H1 (cell line): ENCODE measurements at regions not wholly inside any gene's neighbourhood (a gene's known extent, or its start where the extent isn't known, plus 50 kb on each side); places are given as distances from the start of the nearest gene placed in this dataset.

Experiments used
- CTCF ChIA-PET: fragments of 300-600 bp; sonication (Branson Sonifier 250); formaldehyde crosslinking; loops from one replicate; lab custom pipeline; 2021; ENCODE audit not compliant: partially characterized antibody; lab: Charles Lee
- POLR2A ChIA-PET: fragments of 300-600 bp; sonication (Branson Sonifier 250); formaldehyde crosslinking; loops from one replicate; lab custom pipeline; 2021; ENCODE audit warnings: inconsistent platforms; ENCODE audit not compliant: partially characterized antibody; lab: Charles Lee
- DNase-seq, 2 experiments: peaks; one replicate each; pipeline versions ENCODE4 v3.0.0 to v3.0.0-alpha.2; 2010 to 2022; ENCODE audit warnings: low spot score in 2 of 2, low read depth in 1 of 2, mixed read lengths in 1 of 2
- FAIRE-seq: peaks from 2 replicates; lab custom pipeline; 2011; peaks lifted over from hg19 to GRCh38; lab: Jason Lieb, UNC
- H2AFZ ChIP-seq: 2 replicates; pipeline ENCODE4 v1.8.1; 2012; ENCODE audit warnings: low read length, inconsistent platforms
- H2AK5ac ChIP-seq: 2 replicates; pipeline ENCODE4 v1.6.1; 2013; ENCODE audit warnings: low read depth, low read length
- H2BK120ac ChIP-seq: replicated peaks from 2 replicates; pipeline ENCODE3; 2013; ENCODE audit warnings: low read depth, low read length, inconsistent platforms
- H2BK12ac ChIP-seq: 2 replicates; pipeline ENCODE4 v1.6.1; 2013; ENCODE audit warnings: low read depth, low read length
- H2BK15ac ChIP-seq: 2 replicates; pipeline ENCODE4 v1.6.1; 2013; ENCODE audit warnings: low read length
- H2BK20ac ChIP-seq: 2 replicates; pipeline ENCODE4 v1.6.1; 2013; ENCODE audit warnings: low read length
- H2BK5ac ChIP-seq: 2 replicates; pipeline ENCODE4 v1.6.1; 2013; ENCODE audit warnings: low read depth, low read length
- H3K14ac ChIP-seq: 2 replicates; pipeline ENCODE4 v1.6.1; 2013; ENCODE audit warnings: inconsistent platforms; ENCODE audit not compliant: insufficient read length
- H3K18ac ChIP-seq: 2 replicates; pipeline ENCODE4 v1.6.1; 2013; ENCODE audit warnings: low read length; ENCODE audit errors: extremely low read depth
- H3K23ac ChIP-seq: 2 replicates; pipeline ENCODE4 v1.6.1; 2013; ENCODE audit warnings: inconsistent platforms; ENCODE audit not compliant: insufficient read length
- H3K23me2 ChIP-seq: 2 replicates; pipeline ENCODE4 v1.6.1; 2013; ENCODE audit warnings: low read depth, low read length
- H3K27ac ChIP-seq: 2 replicates; pipeline ENCODE4 v1.6.1; 2011; ENCODE audit warnings: low read depth, low read length, inconsistent platforms
- H3K27me3 ChIP-seq, 4 experiments: replicated peaks in 1 of 4; 1 replicate in 1 of 4; 2 replicates in 3 of 4; pipeline versions ENCODE4 v1.6.1 to v1.8.1; 2011 to 2013; ENCODE audit warnings: low read length in 3 of 4, mild to moderate bottlenecking in 3 of 4, inconsistent platforms in 2 of 4, mixed read lengths in 2 of 4, moderate library complexity in 1 of 4; ENCODE audit not compliant: control insufficient read depth in 3 of 4, insufficient read depth in 3 of 4; ENCODE audit errors: extremely low read depth in 1 of 4
- H3K36me3 ChIP-seq, 4 experiments: 2 replicates each; pipeline versions ENCODE4 v1.6.1 to v1.8.1; 2011 to 2013; ENCODE audit warnings: mild to moderate bottlenecking in 4 of 4, low read length in 3 of 4, moderate library complexity in 2 of 4, control low read depth in 1 of 4, inconsistent platforms in 1 of 4; ENCODE audit not compliant: insufficient read depth in 4 of 4, control insufficient read depth in 2 of 4
- H3K4ac ChIP-seq: replicated peaks from 2 replicates; pipeline ENCODE3; 2013; ENCODE audit warnings: low read length, low read depth, mixed read lengths, inconsistent platforms; ENCODE audit not compliant: insufficient read length
- H3K4me1 ChIP-seq, 4 experiments: replicated peaks in 1 of 4; 1 replicate in 1 of 4; 2 replicates in 3 of 4; pipeline versions ENCODE4 v1.6.1 to v1.8.1; 2011 to 2013; ENCODE audit warnings: low read length in 3 of 4, inconsistent platforms in 2 of 4, mixed read lengths in 1 of 4; ENCODE audit not compliant: insufficient read depth in 4 of 4, control insufficient read depth in 3 of 4
- H3K4me2 ChIP-seq, 2 experiments: 2 replicates each; pipeline versions ENCODE4 v1.6.1 to v1.8.1; 2011 to 2013; ENCODE audit warnings: low read depth in 2 of 2, low read length in 2 of 2, control low read depth in 1 of 2, inconsistent platforms in 1 of 2, mild to moderate bottlenecking in 1 of 2; ENCODE audit not compliant: insufficient read depth in 1 of 2
- H3K4me3 ChIP-seq, 4 experiments: fragments of 200-600, 300-600 bp in 1 of 4; sonication (generic), shearing (Covaris generic), sonication (Bioruptor Twin) in 1 of 4; 2 replicates each; pipeline versions ENCODE4 v1.5.1 to v1.8.1; 2011 to 2016; ENCODE audit warnings: low read length in 4 of 4, low read depth in 3 of 4, control low read depth in 2 of 4, inconsistent platforms in 2 of 4, mild to moderate bottlenecking in 2 of 4, mixed read lengths in 1 of 4, moderate library complexity in 1 of 4; ENCODE audit not compliant: insufficient read depth in 2 of 4; ENCODE audit errors: extremely low read depth in 1 of 4
- H3K56ac ChIP-seq: replicated peaks from 2 replicates; pipeline ENCODE3; 2013; ENCODE audit warnings: low read depth, mild to moderate bottlenecking, mixed read lengths, low read length, inconsistent platforms; ENCODE audit not compliant: insufficient read length
- H3K79me1 ChIP-seq: 2 replicates; pipeline ENCODE4 v1.6.1; 2013; ENCODE audit warnings: low read depth, low read length, control low read depth
- H3K79me2 ChIP-seq, 2 experiments: 2 replicates each; pipeline versions ENCODE4 v1.6.1 to v1.8.1; 2012 to 2013; ENCODE audit warnings: low read length in 2 of 2, mild to moderate bottlenecking in 2 of 2, inconsistent platforms in 1 of 2; ENCODE audit not compliant: insufficient read depth in 2 of 2, control insufficient read depth in 1 of 2
- H3K9ac ChIP-seq, 4 experiments: replicated peaks in 1 of 4; 1 replicate in 1 of 4; 2 replicates in 3 of 4; pipeline versions ENCODE4 v1.6.1 to v1.8.1; 2011 to 2013; ENCODE audit warnings: low read depth in 3 of 4, low read length in 3 of 4, control low read depth in 2 of 4, mild to moderate bottlenecking in 2 of 4, moderate library complexity in 2 of 4, inconsistent platforms in 1 of 4; ENCODE audit errors: extremely low read depth in 1 of 4
- H3K9me3 ChIP-seq, 2 experiments: 2 replicates each; pipeline versions ENCODE4 v1.6.1 to v1.8.1; 2012 to 2013; ENCODE audit warnings: mild to moderate bottlenecking in 2 of 2, moderate library complexity in 2 of 2, control low read depth in 1 of 2, inconsistent platforms in 1 of 2, low read depth in 1 of 2, low read length in 1 of 2, mixed read lengths in 1 of 2; ENCODE audit not compliant: insufficient read depth in 2 of 2
- H4K20me1 ChIP-seq, 2 experiments: replicated peaks in 1 of 2; 2 replicates each; pipeline versions ENCODE3 to v1.8.1; 2011 to 2013; ENCODE audit warnings: inconsistent platforms in 2 of 2, low read length in 2 of 2, mild to moderate bottlenecking in 1 of 2; ENCODE audit not compliant: insufficient read depth in 2 of 2, control insufficient read depth in 1 of 2
- H4K5ac ChIP-seq: 2 replicates; pipeline ENCODE4 v1.6.1; 2013; ENCODE audit warnings: low read length, low read depth, mixed read lengths, inconsistent platforms; ENCODE audit not compliant: insufficient read length
- H4K8ac ChIP-seq: 2 replicates; pipeline ENCODE4 v1.8.0; 2013; ENCODE audit warnings: mild to moderate bottlenecking, moderate library complexity, low read length, inconsistent platforms; ENCODE audit not compliant: insufficient read depth; ENCODE audit errors: extremely low read depth
- H4K91ac ChIP-seq: replicated peaks from 2 replicates; pipeline ENCODE3; 2013; ENCODE audit warnings: low read length, mixed read lengths, inconsistent platforms; ENCODE audit not compliant: insufficient read length
- CREB1 ChIP-seq: IDR thresholded peaks from 2 replicates; pipeline ENCODE4 v1.6.1; 2012; ENCODE audit warnings: inconsistent platforms
- KDM4A ChIP-seq: IDR thresholded peaks from one replicate; pipeline ENCODE4 v1.7.1; 2012; ENCODE audit warnings: low read depth, mild to moderate bottlenecking, moderate library complexity, low read length, inconsistent platforms; ENCODE audit not compliant: severe bottlenecking
- WGBS, 2 experiments: shearing (Covaris generic) in 1 of 2; methylation state at CpG; one replicate each; pipeline versions ENCODE4 v1.1.6 to v1.1.7; 2013 to 2015; ENCODE audit warnings: low lambda C conversion rate in 2 of 2, mixed read lengths in 2 of 2, inconsistent platforms in 1 of 2, low coverage in 1 of 2, missing lambda C conversion rate in 1 of 2; ENCODE audit not compliant: insufficient replicate concordance in 2 of 2, insufficient coverage in 1 of 2, insufficient read length in 1 of 2; ENCODE audit errors: extremely low coverage in 1 of 2, missing lambda C conversion rate in 1 of 2; 5-methylcytosine and 5-hydroxymethylcytosine counted together

DNA sequence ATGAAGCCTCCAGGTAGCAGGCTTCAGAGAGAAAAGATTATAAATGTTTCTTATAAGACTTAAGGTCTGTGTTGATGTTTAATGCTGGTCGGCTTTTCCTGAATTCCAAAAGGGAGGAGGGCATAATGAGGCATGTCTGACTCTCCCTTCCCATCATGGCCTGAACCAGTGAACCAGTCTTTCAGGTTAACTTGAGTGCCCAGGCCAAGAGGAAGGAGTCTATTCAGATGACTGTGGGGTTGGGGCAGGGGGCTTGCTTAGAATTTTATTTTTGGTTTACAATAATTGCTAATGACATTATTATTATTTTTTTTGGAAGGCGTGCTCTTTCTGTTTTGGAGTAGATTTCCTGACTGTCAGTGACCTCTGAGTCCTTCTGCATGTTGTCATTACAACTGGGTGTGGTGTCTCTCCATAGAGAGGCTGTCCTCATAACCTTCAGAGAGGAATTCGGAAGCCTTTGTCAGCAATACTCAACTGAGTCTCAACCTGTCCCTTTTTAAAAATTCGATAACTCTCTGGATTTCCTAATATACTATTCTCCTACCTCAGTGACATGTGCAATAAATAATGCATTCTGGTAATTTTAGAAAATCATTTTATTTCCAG lies 275.1 kb upstream of the CXCR4 start:
- H4K5ac ChIP-seq = no peak overlapping the region
- H3K18ac ChIP-seq = no peak overlapping the region
- no peak overlapping the region for H3K14ac ChIP-seq
- no peak overlapping the region for H2BK120ac ChIP-seq
- no peaks in the 10 kb centered on the region for H4K20me1 ChIP-seq
- H2BK12ac ChIP-seq = no peak overlapping the region
- no peaks in the 10 kb centered on the region for H3K27me3 ChIP-seq
- no peak overlapping the region for H2AK5ac ChIP-seq
- H3K23ac ChIP-seq = no peak overlapping the region
- no peaks in the 10 kb centered on the region for H3K4me1 ChIP-seq
- no peak overlapping the region for H4K8ac ChIP-seq
- no peak overlapping the region for H2BK20ac ChIP-seq
- no peak for TF ChIP-seq KDM4A
- TF ChIP-seq CREB1 = no peak
- WGBS, 2 experiments = 83% methylated on average over 4 of the region's 4 CpGs; no CpG with 5 or more reads in 1 of the 2 experiments
- no peaks in the 10 kb centered on the region for H3K79me2 ChIP-seq
- DNase-seq (no peak), FAIRE-seq (no peak)
- no peak overlapping the region for H2BK15ac ChIP-seq
- H3K23me2 ChIP-seq = no peaks in the 10 kb centered on the region
- no peak overlapping the region for H3K9ac ChIP-seq
- H3K27ac ChIP-seq = no peak overlapping the region
- CTCF ChIA-PET = no interaction called here
- POLR2A ChIA-PET = no interaction called here
- no peaks in the 10 kb centered on the region for H3K9me3 ChIP-seq
- no peaks in the 10 kb centered on the region for H3K36me3 ChIP-seq
- no peak overlapping the region for H4K91ac ChIP-seq
- H2BK5ac ChIP-seq = no peak overlapping the region
- no peak overlapping the region for H3K56ac ChIP-seq
- H3K4me3 ChIP-seq = no peak overlapping the region
- H2AFZ ChIP-seq = no peak overlapping the region
- H3K79me1 ChIP-seq = no peaks in the 10 kb centered on the region
- no peak overlapping the region for H3K4ac ChIP-seq
- no peak overlapping the region for H3K4me2 ChIP-seq
